GM06990 (cell line): ENCODE measurements at regions not wholly inside any gene's neighbourhood (a gene's known extent, or its start where the extent isn't known, plus 50 kb on each side); places are given as distances from the start of the nearest gene placed in this dataset.

Experiments used
- DNase-seq: peaks from one replicate; pipeline ENCODE4 v3.0.0-alpha.2; 2011; ENCODE audit not compliant: insufficient read length; ENCODE audit errors: extremely low read depth
- H3K27me3 ChIP-seq: replicated peaks from 2 replicates; pipeline ENCODE4 v1.6.0; 2011; ENCODE audit warnings: low read length; ENCODE audit not compliant: control insufficient read depth, insufficient read depth
- H3K36me3 ChIP-seq: 2 replicates; pipeline ENCODE4 v1.5.1; 2011; ENCODE audit warnings: low read length; ENCODE audit not compliant: control insufficient read depth, insufficient read depth
- H3K4me3 ChIP-seq: replicated peaks from 2 replicates; pipeline ENCODE4 v1.5.1; 2011; ENCODE audit warnings: low read depth, mild to moderate bottlenecking, control low read depth, low read length
- TF ChIP-seq, protein P1 (sequence below): IDR thresholded peaks from 2 replicates; pipeline ENCODE4 v1.5.1; 2011; ENCODE audit warnings: low read length, control low read depth, mild to moderate bottlenecking, inconsistent platforms; ENCODE audit not compliant: insufficient read depth, poor library complexity, severe bottlenecking

DNA sequence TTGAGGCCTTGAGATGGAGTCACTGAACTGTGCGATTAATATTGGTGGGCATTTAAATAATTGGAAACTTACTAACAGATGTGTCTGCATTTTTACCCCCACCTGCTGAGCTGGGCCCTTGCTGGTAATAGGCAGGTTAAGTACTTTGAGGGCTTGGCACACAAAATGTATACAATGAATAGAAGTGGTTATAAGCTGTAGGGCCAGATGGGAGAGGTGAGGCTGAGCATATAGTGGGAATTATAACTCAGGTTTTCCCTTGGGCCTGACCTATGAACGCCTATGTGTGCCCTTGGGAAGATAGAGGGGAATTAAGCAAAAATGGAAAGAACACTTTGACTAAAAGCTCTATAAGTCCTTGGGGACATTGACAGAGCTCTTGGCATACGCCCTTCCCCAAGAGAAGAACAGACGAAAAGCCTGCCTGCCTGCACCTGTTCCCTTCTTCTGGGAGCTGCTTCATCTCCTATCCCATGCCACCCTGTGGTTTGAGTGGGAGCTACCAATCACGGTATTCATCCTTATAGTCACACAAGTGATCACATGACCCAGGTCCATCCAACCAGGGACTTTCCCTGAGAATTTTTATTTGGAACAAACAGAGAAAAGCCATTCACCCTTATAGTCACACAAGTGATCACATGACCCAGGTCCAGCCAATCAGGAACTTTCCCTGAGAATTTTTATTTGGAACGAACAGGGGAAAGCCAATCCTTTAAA is 260.7 kb upstream of the CSF3R start:
- Histone ChIP-seq H3K27me3 (no peaks in the 10 kb centered on the region; the same call in 1 of the 2 replicates), H3K36me3 (no peaks in the 10 kb centered on the region), H3K4me3 (no peak overlapping the region)
- DNase-seq, result no peak
- TF ChIP-seq, protein P1, sequence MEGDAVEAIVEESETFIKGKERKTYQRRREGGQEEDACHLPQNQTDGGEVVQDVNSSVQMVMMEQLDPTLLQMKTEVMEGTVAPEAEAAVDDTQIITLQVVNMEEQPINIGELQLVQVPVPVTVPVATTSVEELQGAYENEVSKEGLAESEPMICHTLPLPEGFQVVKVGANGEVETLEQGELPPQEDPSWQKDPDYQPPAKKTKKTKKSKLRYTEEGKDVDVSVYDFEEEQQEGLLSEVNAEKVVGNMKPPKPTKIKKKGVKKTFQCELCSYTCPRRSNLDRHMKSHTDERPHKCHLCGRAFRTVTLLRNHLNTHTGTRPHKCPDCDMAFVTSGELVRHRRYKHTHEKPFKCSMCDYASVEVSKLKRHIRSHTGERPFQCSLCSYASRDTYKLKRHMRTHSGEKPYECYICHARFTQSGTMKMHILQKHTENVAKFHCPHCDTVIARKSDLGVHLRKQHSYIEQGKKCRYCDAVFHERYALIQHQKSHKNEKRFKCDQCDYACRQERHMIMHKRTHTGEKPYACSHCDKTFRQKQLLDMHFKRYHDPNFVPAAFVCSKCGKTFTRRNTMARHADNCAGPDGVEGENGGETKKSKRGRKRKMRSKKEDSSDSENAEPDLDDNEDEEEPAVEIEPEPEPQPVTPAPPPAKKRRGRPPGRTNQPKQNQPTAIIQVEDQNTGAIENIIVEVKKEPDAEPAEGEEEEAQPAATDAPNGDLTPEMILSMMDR, result no peak

GRCh38 chr1:36741066-36741465 is 258.4 kb upstream of the CSF3R start:
- TF ChIP-seq, protein P1, result no peak
- H3K36me3 ChIP-seq, result no peaks in the 10 kb centered on the region
- DNase-seq, result no peak

GRCh38 chr1:36740446-36740845 is 257.7 kb upstream of the CSF3R start:
- Histone ChIP-seq H3K4me3 (no peak overlapping the region), H3K36me3 (no peaks in the 10 kb centered on the region), H3K27me3 (no peaks in the 10 kb centered on the region; the same call in 1 of the 2 replicates)
- no peak for DNase-seq
- TF ChIP-seq, protein P1, result no peak

More at GRCh38 chr1:36741066-36741465, 258.4 kb upstream of the CSF3R start:
- H3K27me3 ChIP-seq, result no peaks in the 10 kb centered on the region; the same call in 1 of the 2 replicates
- no peak overlapping the region for H3K4me3 ChIP-seq

- TF ChIP-seq, protein P1, result no peak
- Histone ChIP-seq H3K27me3 (no peaks in the 10 kb centered on the region; the same call in 1 of the 2 replicates), H3K36me3 (no peaks in the 10 kb centered on the region), H3K4me3 (no peak overlapping the region)
- no peak for DNase-seq
Observed at GRCh38 chr1:36739703-36740289, 257.1 kb upstream of the CSF3R start.

- TF ChIP-seq, protein P1, result no peak
- Histone ChIP-seq H3K36me3 (no peaks in the 10 kb centered on the region), H3K4me3 (no peak overlapping the region), H3K27me3 (no peaks in the 10 kb centered on the region; the same call in 1 of the 2 replicates)
- DNase-seq, result no peak
Observed at GRCh38 chr1:36738245-36738644, 255.5 kb upstream of the CSF3R start.
